IPS DF 6.9 (cell line): ENCODE measurements at regions not wholly inside any gene's neighbourhood (a gene's known extent, or its start where the extent isn't known, plus 50 kb on each side); places are given as distances from the start of the nearest gene placed in this dataset.

ENCODE experiments used
- DNase-seq: peaks from one replicate; pipeline ENCODE4 v3.0.0-alpha.2; 2013; ENCODE audit warnings: low read depth, low spot score
- H3K27ac ChIP-seq: one replicate; pipeline ENCODE4 v1.5.1; 2013; ENCODE audit warnings: low read length, control low read depth
- H3K27me3 ChIP-seq: 2 replicates; pipeline ENCODE4 v1.6.1; 2013; ENCODE audit warnings: mild to moderate bottlenecking, low read length; ENCODE audit not compliant: control insufficient read depth, insufficient read depth
- H3K36me3 ChIP-seq: 2 replicates; pipeline ENCODE4 v1.6.1; 2013; ENCODE audit warnings: low read length; ENCODE audit not compliant: control insufficient read depth, insufficient read depth
- H3K4me1 ChIP-seq: 2 replicates; pipeline ENCODE4 v1.6.1; 2013; ENCODE audit warnings: low read length; ENCODE audit not compliant: control insufficient read depth, insufficient read depth
- H3K4me3 ChIP-seq: 2 replicates; pipeline ENCODE4 v1.5.1; 2013; ENCODE audit warnings: mild to moderate bottlenecking, low read length
- H3K9me3 ChIP-seq: 2 replicates; pipeline ENCODE4 v1.6.1; 2013; ENCODE audit warnings: low read length, inconsistent platforms; ENCODE audit not compliant: control insufficient read depth, insufficient read depth
- WGBS: extraction: QIAGEN DNeasy Blood & Tissue Kit; methylation state at CpG from one replicate; pipeline ENCODE4 v1.1.7; 2013; ENCODE audit warnings: mixed read lengths, missing lambda C conversion rate; ENCODE audit not compliant: insufficient read length, insufficient coverage; 5-methylcytosine and 5-hydroxymethylcytosine counted together

GRCh38 chr6:77326029-77326428 lies 137.3 kb downstream of the HTR1B start:
- no peaks in the 10 kb centered on the region for H3K36me3 ChIP-seq
- no CpG with 5 or more reads among the region's 3 CpGs for WGBS
- H3K9me3 ChIP-seq: no peaks in the 10 kb centered on the region
- no peaks in the 10 kb centered on the region for H3K27me3 ChIP-seq
- no peak overlapping the region for H3K4me3 ChIP-seq
- DNase-seq: no peak
- H3K27ac ChIP-seq: no peak overlapping the region
- no peaks in the 10 kb centered on the region; the same call in 1 of the 2 replicates for H3K4me1 ChIP-seq

- DNase-seq: no peak
- no peak overlapping the region for H3K4me3 ChIP-seq
- H3K36me3 ChIP-seq: no peaks in the 10 kb centered on the region
- no peaks in the 10 kb centered on the region for H3K27me3 ChIP-seq
- no peaks in the 10 kb centered on the region; the same call in 1 of the 2 replicates for H3K4me1 ChIP-seq
- no CpG with 5 or more reads among the region's 1 CpG for WGBS
- H3K27ac ChIP-seq: no peak overlapping the region
- H3K9me3 ChIP-seq: no peaks in the 10 kb centered on the region
These were observed 138.4 kb downstream of the HTR1B start for GRCh38 chr6:77324866-77325265.

GRCh38 chr6:77322604-77323003 lies 140.7 kb downstream of the HTR1B start:
- Histone ChIP-seq H3K27me3 (no peaks in the 10 kb centered on the region), H3K27ac (no peak overlapping the region), H3K9me3 (no peaks in the 10 kb centered on the region), H3K4me3 (no peak overlapping the region), H3K4me1 (no peaks in the 10 kb centered on the region; the same call in 1 of the 2 replicates), H3K36me3 (no peaks in the 10 kb centered on the region)
- DNase-seq: no peak
- 100% methylated on average over 1 of the region's 3 CpGs for WGBS

GRCh38 chr6:77318256-77318655 lies 145.0 kb downstream of the HTR1B start:
- H3K27ac ChIP-seq: no peak overlapping the region
- H3K4me1 ChIP-seq: no peaks in the 10 kb centered on the region; the same call in 1 of the 2 replicates
- no peak overlapping the region for H3K4me3 ChIP-seq
- no CpG with 5 or more reads among the region's 1 CpG for WGBS
- no peaks in the 10 kb centered on the region for H3K36me3 ChIP-seq
- no peak for DNase-seq
- no peaks in the 10 kb centered on the region for H3K9me3 ChIP-seq
- no peaks in the 10 kb centered on the region for H3K27me3 ChIP-seq

GRCh38 chr6:77313595-77313994 lies 149.7 kb downstream of the HTR1B start:
- no peak for DNase-seq
- H3K27ac ChIP-seq: no peak overlapping the region
- H3K27me3 ChIP-seq: no peaks in the 10 kb centered on the region
- no peaks in the 10 kb centered on the region for H3K4me1 ChIP-seq
- no peaks in the 10 kb centered on the region for H3K36me3 ChIP-seq
- no peak overlapping the region for H3K4me3 ChIP-seq
- WGBS: 100% methylated on average over 1 of the region's 1 CpG
- H3K9me3 ChIP-seq: no peaks in the 10 kb centered on the region

GRCh38 chr6:77299931-77300330 lies 163.4 kb downstream of the HTR1B start:
- Histone ChIP-seq H3K36me3 (no peaks in the 10 kb centered on the region), H3K27me3 (no peaks in the 10 kb centered on the region), H3K27ac (no peak overlapping the region), H3K4me1 (no peaks in the 10 kb centered on the region), H3K9me3 (no peaks in the 10 kb centered on the region), H3K4me3 (no peak overlapping the region)
- WGBS: no CpG with 5 or more reads among the region's 1 CpG
- no peak for DNase-seq

- Histone ChIP-seq H3K27ac (no peak overlapping the region), H3K27me3 (no peaks in the 10 kb centered on the region), H3K36me3 (no peaks in the 10 kb centered on the region), H3K4me3 (no peak overlapping the region), H3K4me1 (no peaks in the 10 kb centered on the region), H3K9me3 (no peaks in the 10 kb centered on the region)
- no peak for DNase-seq
- WGBS: no CpG with 5 or more reads among the region's 1 CpG
These were observed 165.0 kb downstream of the HTR1B start for GRCh38 chr6:77298283-77298682.

GRCh38 chr6:77292564-77293546 lies 170.4 kb downstream of the HTR1B start:
- no CpG with 5 or more reads among the region's 7 CpGs for WGBS
- no peaks in the 10 kb centered on the region for H3K36me3 ChIP-seq
- H3K27ac ChIP-seq: no peak overlapping the region

GRCh38 chr6:77290798-77291197 lies 172.5 kb downstream of the HTR1B start:
- Histone ChIP-seq H3K4me1 (no peaks in the 10 kb centered on the region), H3K27ac (no peak overlapping the region), H3K27me3 (no peaks in the 10 kb centered on the region), H3K9me3 (no peaks in the 10 kb centered on the region), H3K4me3 (no peak overlapping the region), H3K36me3 (no peaks in the 10 kb centered on the region)
- no peak for DNase-seq
- no CpG with 5 or more reads among the region's 1 CpG for WGBS

More at GRCh38 chr6:77292564-77293546, 170.4 kb downstream of the HTR1B start:
- H3K4me1 ChIP-seq: no peaks in the 10 kb centered on the region
- DNase-seq: no peak
- H3K9me3 ChIP-seq: no peaks in the 10 kb centered on the region
- no peak overlapping the region for H3K4me3 ChIP-seq
- no peaks in the 10 kb centered on the region for H3K27me3 ChIP-seq

- WGBS: no CpG with 5 or more reads among the region's 3 CpGs
- H3K27ac ChIP-seq: no peak overlapping the region
- H3K27me3 ChIP-seq: no peaks in the 10 kb centered on the region
- H3K36me3 ChIP-seq: no peaks in the 10 kb centered on the region
- H3K4me1 ChIP-seq: no peaks in the 10 kb centered on the region
- H3K4me3 ChIP-seq: no peak overlapping the region
- no peaks in the 10 kb centered on the region for H3K9me3 ChIP-seq
- no peak for DNase-seq
These were observed 176.8 kb downstream of the HTR1B start for GRCh38 chr6:77286541-77286940.
